K562 (cell line): ENCODE measurements at regions not wholly inside any gene's neighbourhood (a gene's known extent, or its start where the extent isn't known, plus 50 kb on each side); places are given as distances from the start of the nearest gene placed in this dataset.

Experiments
- CBX8 ChIP-seq: fragments of 200-600 bp; sonication (generic); IDR thresholded peaks from 2 replicates; pipeline ENCODE4 v1.6.1; 2012; ENCODE audit warnings: borderline replicate concordance, mixed run types, low read depth, mild to moderate bottlenecking, moderate library complexity, mixed read lengths, low read length, control low read depth, inconsistent platforms; ENCODE audit not compliant: poor library complexity, severe bottlenecking; ENCODE audit errors: extremely low read depth
- CTCF ChIP-seq, 3 experiments: IDR thresholded peaks in 2 of 3; conservative IDR thresholded peaks in 1 of 3; 2 replicates each; pipeline ENCODE4 v1.5.1; 2011 to 2012; ENCODE audit warnings: low read length in 3 of 3, mild to moderate bottlenecking in 3 of 3, control low read depth in 2 of 3, improper control_type of control experiment in 1 of 3, inconsistent platforms in 1 of 3, low read depth in 1 of 3, mixed read lengths in 1 of 3, moderate library complexity in 1 of 3; ENCODE audit not compliant: insufficient read depth in 2 of 3
- NCOA2 ChIP-seq, 2 experiments: fragments of 450-650 bp; IDR thresholded peaks; 2 replicates each; pipeline ENCODE4 v1.6.1; 2018; ENCODE audit warnings: mild to moderate bottlenecking in 2 of 2, moderate library complexity in 1 of 2; ENCODE audit not compliant: partially characterized antibody in 2 of 2
- NRF1 ChIP-seq, 2 experiments: fragments of 450-650 bp; IDR thresholded peaks in 1 of 2; conservative IDR thresholded peaks in 1 of 2; 2 replicates each; pipeline ENCODE4 v1.6.1; 2014; ENCODE audit warnings: mild to moderate bottlenecking in 2 of 2
- RAD21 ChIP-seq, 2 experiments: fragments of 250-450 bp in 1 of 2; fragments of 450-650 bp in 1 of 2; sonication (Bioruptor Pico) in 1 of 2; formaldehyde crosslinking in 1 of 2; IDR thresholded peaks in 1 of 2; conservative IDR thresholded peaks in 1 of 2; 2 replicates each; pipeline versions ENCODE4 v1.4.0 to v1.8.0; 2020 to 2022; ENCODE audit warnings: mild to moderate bottlenecking in 2 of 2, moderate library complexity in 1 of 2
- SP1 ChIP-seq: sonication (generic); formaldehyde crosslinking; IDR thresholded peaks from 2 replicates; pipeline ENCODE4 v1.8.1; 2022; ENCODE audit warnings: mild to moderate bottlenecking, missing genetic modification reagents
- TCF7L2 ChIP-seq: fragments of 150-350 bp; IDR thresholded peaks from 2 replicates; pipeline ENCODE4 v1.6.1; 2016; ENCODE audit warnings: low read depth, mild to moderate bottlenecking, low read length, moderate library complexity
- ZBTB12 ChIP-seq: fragments of 250-450 bp; sonication (Bioruptor Pico); IDR thresholded peaks from 2 replicates; pipeline ENCODE4 v1.4.0; 2020
- ZBTB49 ChIP-seq: sonication (generic); formaldehyde crosslinking; IDR thresholded peaks from 2 replicates; pipeline ENCODE4 v1.8.0; 2022; ENCODE audit warnings: missing genetic modification reagents, mild to moderate bottlenecking, borderline replicate concordance
- ZBTB5 ChIP-seq: fragments of 450-650 bp; IDR thresholded peaks from 2 replicates; pipeline ENCODE4 v1.6.1; 2017; ENCODE audit warnings: antibody characterized with exemption

- TF ChIP-seq RAD21 (CRISPR knock-in tag; conservative IDR thresholded peaks at IDR 0.05 in 1 of 2, IDR thresholded peaks at IDR 0.05 in 1 of 2) (no peak), TCF7L2 (no peak), ZBTB12 (CRISPR knock-in tag) (no peak), CTCF (IDR thresholded peaks at IDR 0.05 in 2 of 3, conservative IDR thresholded peaks at IDR 0.05 in 1 of 3; ENCODE audit: insufficient read depth in 2 of 3, low read depth in 1 of 3, low read length in 3 of 3) (no peak), NCOA2 (IDR thresholded peaks at IDR 0.05; ENCODE audit: partially characterized antibody in 2 of 2) (no peak), ZBTB49 (CRISPR knock-in tag) (no peak), CBX8 (no peak), NRF1 (conservative IDR thresholded peaks at IDR 0.05 in 1 of 2, IDR thresholded peaks at IDR 0.05 in 1 of 2) (no peak), SP1 (CRISPR knock-in tag) (no peak), ZBTB5 (no peak)
These were observed 1206.6 kb upstream of the RAG2 start for GRCh38 chr11:37804666-37805065.
